ENCODE measurements at regions not wholly inside any gene's neighbourhood (a gene's known extent, or its start where the extent isn't known, plus 50 kb on each side); places are given as distances from the start of the nearest gene placed in this dataset.

- TF ChIP-seq TSHZ2 (CRISPR knock-in tag; IDR thresholded peaks at IDR 0.05) (no peak), CSDC2 (CRISPR knock-in tag; IDR thresholded peaks at IDR 0.05) (no peak), PATZ1 (CRISPR knock-in tag; IDR thresholded peaks at IDR 0.05; ENCODE audit: borderline replicate concordance) (no peak), GLIS3 (CRISPR knock-in tag; IDR thresholded peaks at IDR 0.05) (no peak), POU6F1 (CRISPR knock-in tag; IDR thresholded peaks at IDR 0.05; ENCODE audit: borderline replicate concordance, low read depth) (no peak), BACH2 (CRISPR knock-in tag; IDR thresholded peaks at IDR 0.05; ENCODE audit: borderline replicate concordance) (no peak), ZNF8 (CRISPR knock-in tag; IDR thresholded peaks at IDR 0.05) (no peak), TCF4 (CRISPR knock-in tag; IDR thresholded peaks at IDR 0.05; ENCODE audit: borderline replicate concordance) (no peak), ISL1 (CRISPR knock-in tag; IDR thresholded peaks at IDR 0.05) (no peak), RARB (CRISPR knock-in tag; IDR thresholded peaks at IDR 0.05) (no peak)
- ATAC-seq = no peak
Observed at GRCh38 chr2:58515827-58516573, 274.9 kb upstream of the FANCL start.

- no peak for ATAC-seq
Observed at GRCh38 chr2:58514252-58514651, 273.1 kb upstream of the FANCL start.

More at GRCh38 chr2:58514252-58514651, 273.1 kb upstream of the FANCL start:
- TF ChIP-seq RARB (CRISPR knock-in tag; IDR thresholded peaks at IDR 0.05) (no peak), TOX (CRISPR knock-in tag; IDR thresholded peaks at IDR 0.05; ENCODE audit: borderline replicate concordance) (no peak), OSR1 (CRISPR knock-in tag; IDR thresholded peaks at IDR 0.05) (no peak), GLIS3 (CRISPR knock-in tag; IDR thresholded peaks at IDR 0.05) (no peak), BACH2 (CRISPR knock-in tag; IDR thresholded peaks at IDR 0.05; ENCODE audit: borderline replicate concordance) (no peak), TSHZ2 (CRISPR knock-in tag; IDR thresholded peaks at IDR 0.05) (no peak), ZNF8 (CRISPR knock-in tag; IDR thresholded peaks at IDR 0.05) (no peak), POU6F1 (CRISPR knock-in tag; IDR thresholded peaks at IDR 0.05; ENCODE audit: borderline replicate concordance, low read depth) (no peak), ZNF70 (CRISPR knock-in tag; IDR thresholded peaks at IDR 0.05) (no peak), PPARA (CRISPR knock-in tag; IDR thresholded peaks at IDR 0.05; ENCODE audit: borderline replicate concordance) (no peak), ISL1 (CRISPR knock-in tag; IDR thresholded peaks at IDR 0.05) (no peak), ZNF565 (CRISPR knock-in tag; conservative IDR thresholded peaks at IDR 0.05; ENCODE audit: low read depth) (no peak), ESRRG (CRISPR knock-in tag; IDR thresholded peaks at IDR 0.05) (no peak), CSRNP3 (CRISPR knock-in tag; IDR thresholded peaks at IDR 0.05) (no peak), ARNTL (CRISPR knock-in tag; IDR thresholded peaks at IDR 0.05; ENCODE audit: borderline replicate concordance, low read depth) (no peak), ZFP3 (CRISPR knock-in tag; IDR thresholded peaks at IDR 0.05) (no peak), ZFP30 (CRISPR knock-in tag; IDR thresholded peaks at IDR 0.05) (no peak), SNAI2 (CRISPR knock-in tag; IDR thresholded peaks at IDR 0.05) (no peak), TCF4 (CRISPR knock-in tag; IDR thresholded peaks at IDR 0.05; ENCODE audit: borderline replicate concordance) (no peak)
